COLO668 (cell line): ENCODE measurements at regions not wholly inside any gene's neighbourhood (a gene's known extent, or its start where the extent isn't known, plus 50 kb on each side); places are given as distances from the start of the nearest gene placed in this dataset.
A peak's percentile ranks its signal among the peaks of the same experiment; 100 is the strongest.

Experiments used
- DNase-seq: peaks from one replicate; lab custom pipeline; 2025; ENCODE audit not compliant: unreplicated experiment; lab: John Stamatoyannopoulos, UW

DNA sequence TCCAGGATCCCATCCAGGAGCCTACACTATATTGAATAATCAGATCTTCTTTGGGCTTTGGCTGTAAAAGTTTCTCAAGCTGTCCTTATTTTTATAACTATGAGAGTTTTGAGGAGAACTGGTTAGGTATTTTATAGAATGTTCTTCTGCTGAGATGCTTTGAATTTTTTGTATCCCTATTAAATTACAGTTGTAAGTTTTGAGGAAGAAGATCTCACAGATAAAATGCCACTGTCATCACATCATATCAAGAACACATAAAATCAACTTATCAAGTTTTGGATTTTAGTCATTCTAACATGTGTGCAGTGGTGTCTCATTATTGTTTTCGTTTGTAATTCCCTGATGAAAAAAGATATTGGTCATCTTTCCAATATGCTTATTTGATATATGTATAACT is 260.2 kb upstream of the COL3A1 start:
- no peak for DNase-seq

DNA sequence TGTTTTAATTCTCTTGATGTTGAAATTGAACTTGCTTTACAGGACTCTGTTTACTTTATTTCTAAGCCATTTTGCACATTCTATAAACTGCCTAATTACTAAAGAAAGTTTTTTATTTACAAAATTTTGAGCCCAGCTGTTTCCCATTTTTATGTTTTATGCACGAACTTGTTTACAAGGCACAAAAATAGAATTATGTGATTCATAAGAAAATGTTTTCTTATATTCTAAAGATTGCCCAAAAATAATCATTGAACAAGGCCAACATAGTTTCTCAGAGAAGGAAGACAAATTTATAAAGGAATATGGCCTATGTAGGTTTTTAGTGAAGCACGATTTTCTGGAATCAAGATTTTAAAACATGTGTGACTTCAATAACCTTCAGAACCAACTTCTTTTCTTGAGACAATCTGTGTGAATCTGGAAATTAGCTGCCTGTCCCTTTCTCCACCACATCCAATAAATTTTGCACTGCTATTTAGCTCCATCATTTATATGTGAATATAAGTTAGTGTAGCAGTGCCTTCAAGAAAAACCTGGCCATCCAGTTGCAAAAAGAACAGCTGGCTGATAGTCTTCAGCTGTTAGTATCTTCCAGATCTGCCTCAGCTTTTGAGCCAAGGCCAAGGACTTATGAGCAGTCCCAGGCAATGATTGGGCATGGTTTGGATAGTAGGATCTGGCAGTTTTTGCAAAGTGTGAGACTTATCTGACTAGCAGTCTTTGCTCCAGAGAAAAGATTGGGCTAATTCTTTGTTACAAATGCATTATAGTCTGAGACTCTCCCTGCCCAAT is 253.2 kb upstream of the COL3A1 start:
- DNase-seq, result no peak

- DNase-seq, result no peak
These were observed 252.4 kb upstream of the COL3A1 start for GRCh38 chr2:188721784-188722183.

DNA sequence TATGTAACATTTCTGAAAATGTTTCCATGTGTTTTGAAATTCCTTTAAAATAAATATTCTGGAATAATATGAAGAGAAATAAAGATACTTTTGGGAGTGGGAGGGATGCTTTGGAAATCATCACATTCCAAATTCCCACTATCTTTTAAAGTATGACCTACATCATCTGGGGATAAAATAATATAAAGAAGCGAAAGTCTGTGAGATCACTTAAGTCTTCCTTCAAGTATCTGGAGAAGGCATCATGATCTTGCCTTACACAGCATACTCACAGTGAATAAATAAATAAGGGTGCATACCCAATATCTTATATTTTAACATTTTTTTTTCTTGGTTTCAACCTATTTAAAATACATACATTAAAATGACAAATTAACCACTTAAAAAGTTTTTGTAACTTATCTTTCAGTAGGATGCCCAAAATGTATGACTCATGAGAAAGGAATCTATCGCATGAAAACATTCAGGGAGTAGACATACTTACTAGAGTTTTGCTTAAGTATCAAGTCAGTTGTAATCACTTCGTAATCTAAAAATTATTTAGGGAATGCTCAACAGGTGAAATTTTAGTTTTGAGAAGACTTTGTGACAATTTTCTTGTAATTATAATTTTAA is 248.3 kb upstream of the COL3A1 start:
- DNase-seq, result no peak

DNA sequence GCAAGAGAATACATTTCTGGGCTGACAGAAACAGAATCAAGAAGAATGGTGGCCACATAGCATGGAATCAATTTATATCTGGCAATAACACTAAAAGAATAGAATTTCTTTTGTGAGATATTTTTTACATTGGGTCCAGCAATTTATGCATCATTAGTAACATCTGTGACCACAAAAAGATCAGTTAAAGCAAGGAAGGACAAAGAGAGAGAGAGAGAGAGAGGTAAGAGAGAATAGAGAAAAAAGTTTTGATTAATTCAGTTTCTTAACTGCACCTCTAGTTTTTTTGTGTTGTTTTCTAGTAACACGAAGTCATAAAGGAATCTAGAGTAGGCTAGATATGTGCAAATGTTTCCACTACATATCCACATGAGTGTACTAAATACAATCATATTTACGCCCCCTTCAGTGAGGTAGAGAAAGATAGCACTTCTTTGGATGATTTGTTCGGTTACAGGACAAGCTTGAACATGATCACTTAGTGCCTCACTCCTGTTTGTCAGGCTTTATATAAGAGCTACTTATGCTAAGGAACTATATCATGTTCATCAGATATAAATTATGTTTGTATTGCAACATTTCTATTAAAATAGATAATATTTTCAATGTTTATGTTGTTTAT is 247.4 kb upstream of the COL3A1 start:
- no peak for DNase-seq

- DNase-seq, result no peak
These were observed 246.3 kb upstream of the COL3A1 start for GRCh38 chr2:188727846-188728245.

DNA sequence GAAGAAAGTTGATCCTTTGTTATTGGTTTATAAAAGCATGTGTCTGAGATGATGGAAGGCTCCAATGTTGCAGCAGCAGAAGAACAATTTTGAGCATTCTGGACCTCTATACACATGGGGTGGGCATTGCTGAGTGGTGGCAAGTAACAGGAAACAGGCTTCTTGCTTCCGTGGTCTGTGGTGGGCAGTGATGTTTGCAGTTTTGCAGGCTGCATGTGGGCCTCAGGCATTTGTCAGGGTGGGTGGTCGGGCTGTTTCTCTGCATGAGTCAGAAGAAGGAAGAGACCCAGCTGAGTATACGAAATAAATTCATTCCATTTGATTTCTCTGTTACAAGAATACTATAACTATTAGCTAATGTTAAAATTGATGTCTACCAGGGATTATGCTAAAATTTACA is 239.5 kb upstream of the COL3A1 start:
- DNase-seq, result no peak

GRCh38 chr2:188746727-188747126 is 227.4 kb upstream of the COL3A1 start:
- no peak for DNase-seq

DNA sequence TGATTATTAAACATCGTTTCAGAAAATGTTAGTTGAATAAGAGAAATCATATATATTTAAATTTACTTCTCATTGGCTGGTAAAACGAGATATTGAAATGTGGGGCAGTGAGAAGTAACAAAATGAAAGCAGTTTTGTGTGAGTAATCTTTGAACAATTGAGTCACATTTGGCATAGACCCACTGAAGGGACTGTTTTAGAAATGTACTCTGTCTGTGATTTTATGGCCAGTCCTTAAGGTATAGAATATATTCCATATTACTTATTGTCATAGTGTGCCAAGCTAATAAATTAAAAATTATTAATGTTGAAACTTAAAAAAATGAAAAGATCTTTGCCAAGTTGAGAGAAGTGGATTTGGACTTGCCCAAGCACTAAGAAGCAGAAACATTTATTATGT is 222.4 kb upstream of the COL3A1 start:
- DNase-seq, result no peak

DNA sequence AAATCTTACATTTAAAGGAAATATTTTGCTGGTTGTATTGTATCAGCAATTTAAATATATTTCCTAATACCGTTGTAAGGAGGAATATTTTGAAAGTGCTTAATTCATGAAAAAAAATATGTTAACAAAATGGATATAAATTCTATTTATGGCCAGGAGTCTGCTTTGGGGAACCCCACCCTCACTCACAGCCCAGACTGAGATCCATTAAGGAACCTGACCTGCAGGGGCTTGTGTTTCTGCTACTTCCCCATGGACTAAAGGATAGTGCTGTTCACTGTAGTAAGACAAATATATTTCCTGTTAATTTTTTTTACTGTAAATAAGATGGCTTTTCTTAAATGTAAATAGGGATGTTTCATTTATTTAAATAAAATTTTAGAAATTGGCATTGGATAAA is 221.9 kb upstream of the COL3A1 start:
- DNase-seq, result no peak

GRCh38 chr2:188762151-188762550 is 212.0 kb upstream of the COL3A1 start:
- DNase-seq, result no peak

DNA sequence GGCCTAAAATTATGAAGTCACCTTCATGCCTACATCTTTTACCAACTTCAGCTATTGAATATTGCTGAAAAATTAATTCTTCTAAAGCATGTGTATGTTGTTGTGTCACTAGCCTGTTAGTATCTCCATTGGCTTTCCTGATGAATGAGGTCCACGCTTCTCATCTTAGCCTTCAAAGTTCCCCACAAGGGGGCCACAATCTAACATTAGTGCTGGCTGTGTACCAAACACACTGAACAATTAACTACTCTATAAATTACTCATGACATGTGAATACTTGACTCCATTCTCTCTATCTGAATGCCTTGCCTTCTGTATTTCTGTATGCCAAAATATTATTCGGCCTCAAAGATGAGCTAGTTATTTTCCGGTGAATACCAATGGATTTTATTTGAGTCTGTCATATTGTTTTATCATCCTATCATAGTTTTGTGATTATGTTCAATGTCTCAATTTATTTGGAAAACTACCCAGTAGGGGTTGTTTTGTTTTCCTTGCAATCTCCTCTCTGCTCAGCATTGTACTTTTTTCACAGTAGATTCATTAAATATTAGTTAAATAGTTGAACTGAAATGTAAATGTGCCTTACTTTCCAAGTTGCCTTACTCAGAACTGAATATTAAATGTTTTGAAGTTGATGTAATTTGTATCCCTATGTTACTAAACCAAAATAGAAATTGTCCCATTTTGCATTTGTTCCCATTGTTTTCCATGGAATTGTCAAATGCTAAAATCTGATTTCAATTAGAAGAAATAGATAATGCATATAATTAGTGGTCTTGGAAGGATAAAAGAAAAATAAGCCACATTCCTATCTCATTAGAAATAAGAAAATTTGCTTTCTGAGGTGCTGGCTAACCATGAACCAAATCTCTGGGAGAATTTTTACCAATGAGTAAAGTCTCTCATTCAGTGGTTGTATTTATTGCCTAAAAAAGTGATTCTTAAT is 208.4 kb upstream of the COL3A1 start:
- peak; percentile 21 for DNase-seq

GRCh38 chr2:188766471-188766856 is 207.7 kb upstream of the COL3A1 start:
- no peak for DNase-seq

GRCh38 chr2:188767176-188767575 is 207.0 kb upstream of the COL3A1 start:
- no peak for DNase-seq

GRCh38 chr2:188770296-188770695 is 203.9 kb upstream of the COL3A1 start:
- no peak for DNase-seq

GRCh38 chr2:188773075-188773474 is 201.1 kb upstream of the COL3A1 start:
- peak; percentile 5 for DNase-seq

DNA sequence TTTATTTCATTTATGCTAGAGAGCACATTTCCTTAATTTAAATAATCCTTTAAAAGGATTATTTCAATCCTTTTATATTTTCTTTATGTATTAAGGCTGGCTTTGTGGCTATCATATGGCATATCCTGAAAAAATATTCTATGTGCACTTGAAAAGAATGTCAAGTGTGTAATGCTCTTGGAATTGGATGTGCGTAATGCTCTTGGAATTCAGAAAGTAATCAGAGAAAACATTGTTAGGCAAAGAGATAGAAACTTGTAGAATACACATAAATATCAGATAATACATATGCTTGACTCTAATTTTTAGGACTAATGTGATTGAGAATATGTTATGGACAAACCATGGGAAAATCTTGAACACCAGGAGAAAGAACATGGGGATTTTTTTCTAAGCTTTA is 197.5 kb upstream of the COL3A1 start:
- DNase-seq, result no peak

- DNase-seq, result no peak
These were observed 189.9 kb upstream of the COL3A1 start for GRCh38 chr2:188784269-188784762.

- no peak for DNase-seq
These were observed 189.1 kb upstream of the COL3A1 start for GRCh38 chr2:188785061-188785460.

DNA sequence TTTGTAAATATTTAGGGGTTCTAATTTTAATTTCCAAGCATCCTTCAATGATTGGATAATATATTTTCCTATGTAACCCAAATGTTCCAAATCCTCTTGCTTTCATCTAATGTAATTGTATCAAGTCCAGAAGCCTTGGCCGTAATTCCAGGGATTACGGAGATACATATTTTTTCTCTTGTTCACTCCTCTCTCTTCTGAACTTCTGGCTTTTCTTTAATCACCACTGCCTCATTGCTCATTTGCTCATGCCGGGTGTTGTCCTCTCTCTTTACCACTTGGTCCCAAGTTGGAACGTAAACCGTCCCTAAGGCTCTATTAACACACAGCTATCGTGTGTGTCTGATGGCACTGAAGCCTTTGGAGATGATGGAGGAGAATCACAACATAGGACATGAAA is 188.7 kb upstream of the COL3A1 start:
- no peak for DNase-seq

DNA sequence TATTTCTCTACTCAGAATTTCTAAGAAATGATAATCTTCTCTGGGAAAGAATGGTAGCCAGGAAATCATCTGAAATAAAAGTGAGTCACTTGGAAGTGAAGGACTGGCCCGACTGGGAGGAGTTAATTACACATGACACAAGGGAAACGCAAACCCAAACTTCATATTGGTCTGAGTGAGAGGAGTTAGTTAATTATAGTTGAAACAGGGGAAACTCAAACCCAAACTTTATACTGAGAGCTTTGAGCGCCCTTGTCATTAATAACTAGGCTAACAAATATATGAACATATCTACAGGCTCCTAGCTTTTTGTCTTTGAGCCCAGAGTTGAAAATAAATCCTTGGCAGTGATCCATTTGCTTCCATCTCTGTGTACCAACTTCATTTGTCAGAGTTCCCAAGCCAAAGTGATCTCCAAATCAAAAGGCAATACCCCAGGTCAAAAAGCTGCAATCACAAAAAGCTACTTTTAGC is 187.8 kb upstream of the COL3A1 start:
- DNase-seq, result no peak
